ENCODE measurements at regions not wholly inside any gene's neighbourhood (a gene's known extent, or its start where the extent isn't known, plus 50 kb on each side); places are given as distances from the start of the nearest gene placed in this dataset.
"Not testable (repeated sequence)": the region's sequence is repeated elsewhere in the genome, so short reads cannot be mapped to it uniquely, and the experiment has no call there.

DNA sequence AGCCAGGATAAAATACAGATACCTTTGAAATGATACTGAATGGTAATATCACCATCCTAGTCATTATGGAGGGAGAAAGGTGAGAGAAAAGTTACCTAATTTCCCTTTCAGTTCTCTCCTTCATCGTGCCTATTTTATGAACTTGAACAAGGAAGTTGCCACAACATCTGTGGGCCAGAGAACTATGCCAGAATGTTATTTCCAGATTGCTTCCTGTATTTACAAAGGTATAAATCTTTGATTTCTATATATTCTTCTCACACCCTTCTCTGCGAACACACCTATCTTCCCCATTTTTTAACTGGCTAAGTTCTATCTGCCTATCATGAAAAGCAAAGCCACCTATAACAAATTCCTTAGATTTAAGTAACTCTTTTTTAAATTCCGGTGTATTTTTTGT lies 163.6 kb upstream of the GRM7 start:
- Histone ChIP-seq H3K4me3 (no peak overlapping the region), H2AFZ (no peak overlapping the region), H3K27me3 (ENCODE audit: insufficient read depth, low read depth) (no peaks in the 10 kb centered on the region), H3K9me3 (ENCODE audit: insufficient read depth, low read depth) (no peaks in the 10 kb centered on the region), H3K36me3 (ENCODE audit: low read depth) (no peaks in the 10 kb centered on the region), H3K4me2 (no peak overlapping the region), H3K79me2 (ENCODE audit: low read depth) (no peaks in the 10 kb centered on the region), H3K27ac (no peak overlapping the region), H3F3A (ENCODE audit: insufficient read depth, low read depth) (no peaks in the 10 kb centered on the region), H4K20me1 (ENCODE audit: insufficient read depth) (no peaks in the 10 kb centered on the region), H3K4me1 (replicated peaks; ENCODE audit: insufficient read depth) (no peaks in the 10 kb centered on the region), H3K9me2 (ENCODE audit: insufficient read depth) (no peaks in the 10 kb centered on the region)
- ChIA-PET CTCF (no interaction called here), POLR2A (ENCODE audit: unreplicated experiment) (no interaction called here)
- no peak for DNase-seq
- TF ChIP-seq, protein P1, sequence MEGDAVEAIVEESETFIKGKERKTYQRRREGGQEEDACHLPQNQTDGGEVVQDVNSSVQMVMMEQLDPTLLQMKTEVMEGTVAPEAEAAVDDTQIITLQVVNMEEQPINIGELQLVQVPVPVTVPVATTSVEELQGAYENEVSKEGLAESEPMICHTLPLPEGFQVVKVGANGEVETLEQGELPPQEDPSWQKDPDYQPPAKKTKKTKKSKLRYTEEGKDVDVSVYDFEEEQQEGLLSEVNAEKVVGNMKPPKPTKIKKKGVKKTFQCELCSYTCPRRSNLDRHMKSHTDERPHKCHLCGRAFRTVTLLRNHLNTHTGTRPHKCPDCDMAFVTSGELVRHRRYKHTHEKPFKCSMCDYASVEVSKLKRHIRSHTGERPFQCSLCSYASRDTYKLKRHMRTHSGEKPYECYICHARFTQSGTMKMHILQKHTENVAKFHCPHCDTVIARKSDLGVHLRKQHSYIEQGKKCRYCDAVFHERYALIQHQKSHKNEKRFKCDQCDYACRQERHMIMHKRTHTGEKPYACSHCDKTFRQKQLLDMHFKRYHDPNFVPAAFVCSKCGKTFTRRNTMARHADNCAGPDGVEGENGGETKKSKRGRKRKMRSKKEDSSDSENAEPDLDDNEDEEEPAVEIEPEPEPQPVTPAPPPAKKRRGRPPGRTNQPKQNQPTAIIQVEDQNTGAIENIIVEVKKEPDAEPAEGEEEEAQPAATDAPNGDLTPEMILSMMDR (conservative IDR thresholded peaks at IDR 0.05), result no peak
- no peak for TF ChIP-seq EZH2 (IDR thresholded peaks at IDR 0.05; ENCODE audit: low read depth)
- intact Hi-C loops (cut with micrococcal nuclease; ENCODE audit: unreplicated experiment), result no loop called here
- no TSS peak for BruUV-seq (replicated peaks)

DNA sequence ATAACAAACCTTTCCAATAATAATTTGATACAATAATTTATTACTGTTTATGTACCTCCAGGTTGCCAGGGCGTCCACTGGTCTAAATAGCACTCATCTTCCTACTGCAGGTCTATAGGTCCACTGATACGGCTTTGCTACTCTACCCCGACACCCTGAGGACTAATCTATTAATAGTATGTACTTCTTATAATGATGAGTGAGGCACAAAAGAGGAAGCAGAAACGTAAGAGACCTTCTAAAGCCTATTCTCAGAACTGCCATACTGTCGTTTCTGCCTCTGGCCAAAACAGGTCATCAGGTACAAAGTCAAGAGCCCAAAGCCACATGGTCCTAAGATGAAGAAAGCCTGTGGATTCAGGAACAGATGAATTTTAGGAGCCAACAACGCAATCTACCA lies 163.2 kb upstream of the GRM7 start:
- Histone ChIP-seq H3K9me3 (ENCODE audit: insufficient read depth, low read depth) (no peaks in the 10 kb centered on the region), H3K9me2 (ENCODE audit: insufficient read depth) (no peaks in the 10 kb centered on the region), H3K4me1 (replicated peaks; ENCODE audit: insufficient read depth) (no peaks in the 10 kb centered on the region), H3K27ac (no peak overlapping the region), H3K79me2 (ENCODE audit: low read depth) (no peaks in the 10 kb centered on the region), H4K20me1 (ENCODE audit: insufficient read depth) (no peaks in the 10 kb centered on the region), H2AFZ (no peak overlapping the region), H3F3A (ENCODE audit: insufficient read depth, low read depth) (no peaks in the 10 kb centered on the region), H3K4me2 (no peak overlapping the region), H3K27me3 (ENCODE audit: insufficient read depth, low read depth) (no peaks in the 10 kb centered on the region), H3K4me3 (no peak overlapping the region), H3K36me3 (ENCODE audit: low read depth) (no peaks in the 10 kb centered on the region)
- no peak for TF ChIP-seq EZH2 (IDR thresholded peaks at IDR 0.05; ENCODE audit: low read depth)
- TF ChIP-seq, protein P1 (conservative IDR thresholded peaks at IDR 0.05), result no peak
- intact Hi-C loops (cut with micrococcal nuclease; ENCODE audit: unreplicated experiment), result no loop called here
- CTCF ChIA-PET, result no interaction called here
- BruUV-seq (replicated peaks), result no TSS peak
- POLR2A ChIA-PET (ENCODE audit: unreplicated experiment), result no interaction called here
- DNase-seq, result no peak

DNA sequence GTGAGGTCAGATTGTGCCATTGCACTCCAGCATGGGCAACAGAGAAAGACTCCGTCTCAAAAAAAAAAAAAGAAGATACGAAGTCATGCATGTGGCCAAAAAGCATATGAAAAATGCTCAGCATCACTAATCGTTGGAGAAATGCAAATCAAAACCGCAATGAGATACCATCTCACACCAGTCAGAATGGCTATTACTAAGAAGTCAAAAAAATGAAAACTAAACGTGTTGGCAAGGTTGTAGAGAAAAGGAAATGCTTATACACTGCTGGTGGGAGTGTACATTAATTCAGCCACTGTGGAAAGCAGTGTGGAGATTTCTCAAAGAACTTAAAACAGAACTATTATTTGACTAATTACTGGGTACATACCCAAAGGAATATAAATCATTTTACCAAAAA lies 156.1 kb upstream of the GRM7 start:
- H3K27ac ChIP-seq; H3K36me3 ChIP-seq (ENCODE audit: low read depth); H3K27me3 ChIP-seq (ENCODE audit: insufficient read depth, low read depth); H3K79me2 ChIP-seq (ENCODE audit: low read depth); H4K20me1 ChIP-seq (ENCODE audit: insufficient read depth); H3K9me3 ChIP-seq (ENCODE audit: insufficient read depth, low read depth); CTCF ChIA-PET; H3K9me2 ChIP-seq (ENCODE audit: insufficient read depth); H3K4me2 ChIP-seq; DNase-seq; H3K4me3 ChIP-seq; POLR2A ChIA-PET (ENCODE audit: unreplicated experiment); BruUV-seq (replicated peaks); H3F3A ChIP-seq (ENCODE audit: insufficient read depth, low read depth); intact Hi-C loops (cut with micrococcal nuclease; ENCODE audit: unreplicated experiment); H2AFZ ChIP-seq; H3K4me1 ChIP-seq (replicated peaks; ENCODE audit: insufficient read depth): not testable (repeated sequence)

DNA sequence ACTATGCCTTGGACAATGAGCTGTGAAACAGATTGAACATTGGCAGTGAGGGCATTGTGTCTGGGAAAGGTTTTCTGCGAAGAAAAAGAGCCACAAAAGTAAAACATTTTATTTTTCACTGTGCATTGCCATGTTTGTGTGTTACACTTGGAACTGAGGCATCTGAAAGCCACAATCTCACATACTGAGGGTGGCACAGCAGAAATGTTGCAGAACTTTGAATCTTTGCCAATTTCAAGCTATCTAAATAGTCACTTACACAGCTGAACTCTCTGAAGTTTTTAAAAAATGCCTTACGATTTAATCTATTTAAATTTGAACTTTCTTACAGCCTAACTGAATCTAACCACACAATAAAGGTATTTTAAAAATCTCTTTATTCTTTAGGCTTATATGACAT lies 154.1 kb upstream of the GRM7 start:
- CTCF ChIA-PET, result no interaction called here
- POLR2A ChIA-PET (ENCODE audit: unreplicated experiment), result no interaction called here
- no TSS peak for BruUV-seq (replicated peaks)

More for the DNA sequence above, 154.1 kb upstream of the GRM7 start:
- Histone ChIP-seq H2AFZ (no peak overlapping the region), H3K27me3 (ENCODE audit: insufficient read depth, low read depth) (0 out of 2 replicates have a peak, but pooled peaks cover 2% of the 10 kb centered on the region), H3K4me2 (no peak overlapping the region), H3K4me3 (no peak overlapping the region), H4K20me1 (ENCODE audit: insufficient read depth) (no peaks in the 10 kb centered on the region), H3K4me1 (replicated peaks; ENCODE audit: insufficient read depth) (no peaks in the 10 kb centered on the region), H3K9me3 (ENCODE audit: insufficient read depth, low read depth) (no peaks in the 10 kb centered on the region), H3K9me2 (ENCODE audit: insufficient read depth) (no peaks in the 10 kb centered on the region), H3K27ac (no peak overlapping the region), H3K36me3 (ENCODE audit: low read depth) (no peaks in the 10 kb centered on the region), H3K79me2 (ENCODE audit: low read depth) (no peaks in the 10 kb centered on the region), H3F3A (ENCODE audit: insufficient read depth, low read depth) (no peaks in the 10 kb centered on the region)
- DNase-seq, result no peak
- no peak for TF ChIP-seq EZH2 (IDR thresholded peaks at IDR 0.05; ENCODE audit: low read depth)
- TF ChIP-seq, protein P1 (conservative IDR thresholded peaks at IDR 0.05), result no peak
- intact Hi-C loops (cut with micrococcal nuclease; ENCODE audit: unreplicated experiment), result no loop called here
